H1 (cell line): ENCODE measurements at regions not wholly inside any gene's neighbourhood (a gene's known extent, or its start where the extent isn't known, plus 50 kb on each side); places are given as distances from the start of the nearest gene placed in this dataset.
"Not testable (repeated sequence)": the region's sequence is repeated elsewhere in the genome, so short reads cannot be mapped to it uniquely, and the experiment has no call there.

Experiments
- CHD2 ChIP-seq: IDR thresholded peaks from 2 replicates; pipeline ENCODE4 v1.6.1; 2012; ENCODE audit warnings: low read length, improper control_type of control experiment
- HDAC6 ChIP-seq: IDR thresholded peaks from one replicate; pipeline ENCODE4 v1.7.1; 2012; ENCODE audit warnings: low read depth, mild to moderate bottlenecking, inconsistent platforms, low read length, moderate library complexity
- POLR2A ChIP-seq, 2 experiments: IDR thresholded peaks; 1 replicate in 1 of 2; 2 replicates in 1 of 2; pipeline ENCODE4 v1.6.1; 2011; ENCODE audit warnings: low read depth in 2 of 2, low read length in 2 of 2, mild to moderate bottlenecking in 2 of 2; ENCODE audit errors: control extremely low read depth in 1 of 2
- RNF2 ChIP-seq: fragments of 200-900, 300-1000 bp; sonication (generic); IDR thresholded peaks from 2 replicates; pipeline ENCODE4 v1.7.1; 2016; ENCODE audit warnings: borderline replicate concordance, low read depth, mild to moderate bottlenecking, antibody characterized with exemption, low read length; ENCODE audit not compliant: poor library complexity, severe bottlenecking; ENCODE audit errors: missing control alignments
- TF ChIP-seq, protein P1 (sequence below): IDR thresholded peaks from 2 replicates; pipeline ENCODE4 v1.6.1; 2012; ENCODE audit warnings: inconsistent platforms

DNA sequence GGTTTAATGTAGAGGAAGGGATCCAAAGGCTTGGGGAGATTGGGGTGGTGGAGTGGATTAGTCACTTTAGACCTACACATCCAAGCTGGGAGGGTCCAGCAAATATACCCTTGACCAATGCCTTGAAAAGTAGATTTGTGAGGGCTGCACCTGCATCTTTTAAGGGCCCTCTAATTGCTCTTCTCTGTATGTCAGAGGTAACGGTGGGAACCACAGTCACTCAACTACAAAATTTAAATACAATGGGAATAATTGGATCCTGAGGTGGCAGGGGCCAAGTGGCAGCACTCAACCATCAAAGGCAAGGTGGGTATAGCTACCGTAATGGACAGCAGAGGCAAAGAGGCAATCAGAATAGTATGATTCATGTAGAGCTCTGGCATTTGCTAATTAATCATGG lies 833.7 kb upstream of the ARRDC3 start:
- not testable (repeated sequence) for TF ChIP-seq HDAC6; RNF2; CHD2; POLR2A (IDR thresholded peaks at IDR 0.05; ENCODE audit: control extremely low read depth in 1 of 2, low read depth in 2 of 2, low read length in 2 of 2)
- TF ChIP-seq, protein P1, sequence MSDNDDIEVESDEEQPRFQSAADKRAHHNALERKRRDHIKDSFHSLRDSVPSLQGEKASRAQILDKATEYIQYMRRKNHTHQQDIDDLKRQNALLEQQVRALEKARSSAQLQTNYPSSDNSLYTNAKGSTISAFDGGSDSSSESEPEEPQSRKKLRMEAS, result not testable (repeated sequence)
